Adrenal gland (tissue), 5 donors: ENCODE measurements at regions not wholly inside any gene's neighbourhood (a gene's known extent, or its start where the extent isn't known, plus 50 kb on each side); places are given as distances from the start of the nearest gene placed in this dataset.

Source experiments
- CTCF ChIP-seq, 6 experiments: fragments of 450-650 bp in 4 of 6; fragments of 200-600 bp in 2 of 6; sonication (generic) in 1 of 6; IDR thresholded peaks; 1 replicate in 5 of 6; 2 replicates in 1 of 6; pipeline versions ENCODE4 v1.5.1 to v1.8.0; 2016 to 2021; ENCODE audit warnings: antibody characterized with exemption in 6 of 6, mild to moderate bottlenecking in 2 of 6, moderate library complexity in 1 of 6
- POLR2A ChIP-seq, 2 donors: fragments of 450-650 bp; IDR thresholded peaks; one replicate each; pipeline ENCODE4 v1.6.1; 2017; ENCODE audit warnings: antibody characterized with exemption in 2 of 2, mild to moderate bottlenecking in 2 of 2, moderate library complexity in 1 of 2
- donor health status: DM: no; HTN: no; CAD: no.

DNA sequence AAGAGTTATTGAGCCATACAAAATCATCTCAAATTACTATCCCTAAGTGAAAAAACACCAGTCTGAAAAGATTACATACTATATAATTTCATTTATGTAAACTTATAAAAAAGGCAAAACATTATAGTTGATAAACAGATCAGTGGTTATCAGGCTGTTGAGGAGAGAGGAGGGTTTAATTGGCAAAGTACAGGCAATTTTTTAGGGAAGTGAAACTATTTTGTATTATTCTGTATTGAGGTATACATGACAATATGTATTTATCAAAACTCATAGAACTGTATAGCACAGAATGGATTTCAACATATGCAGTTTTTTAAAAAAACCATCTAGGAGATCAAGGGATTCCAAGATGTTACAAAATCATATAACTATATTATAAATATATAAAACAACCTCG lies 403.7 kb downstream of the LTN1 start:
- TF ChIP-seq CTCF (IDR thresholded peaks at IDR 0.05) (no peak), POLR2A (IDR thresholded peaks at IDR 0.05) (no peak)
